ENCODE measurements at regions not wholly inside any gene's neighbourhood (a gene's known extent, or its start where the extent isn't known, plus 50 kb on each side); places are given as distances from the start of the nearest gene placed in this dataset.

GRCh38 chr2:47288864-47289263 is 80.2 kb upstream of the EPCAM start:
- TF ChIP-seq CTCF (IDR thresholded peaks at IDR 0.05) (no peak), POLR2A (IDR thresholded peaks at IDR 0.05) (no peak)

Data from right lobe of liver (tissue), 4 donors.